ENCODE measurements at regions not wholly inside any gene's neighbourhood (a gene's known extent, or its start where the extent isn't known, plus 50 kb on each side); places are given as distances from the start of the nearest gene placed in this dataset.

- Histone ChIP-seq H3K36me3 (ENCODE audit: insufficient read depth, low read length) (no peaks in the 10 kb centered on the region), H3K4me1 (ENCODE audit: insufficient read depth, low read length) (0 out of 2 replicates have a peak, but pooled peaks cover 3% of the 10 kb centered on the region), H3K9me3 (ENCODE audit: control insufficient read depth, insufficient read depth, low read length) (no peaks in the 10 kb centered on the region), H3K9ac (ENCODE audit: low read depth, low read length) (no peak overlapping the region)
Measured at GRCh38 chr17:34527908-34528470, 51.4 kb upstream of the TMEM132E start.

- 0 out of 2 replicates have a peak, but pooled peaks cover 3% of the 10 kb centered on the region for H3K4me1 ChIP-seq (ENCODE audit: insufficient read depth, low read length)
- no peaks in the 10 kb centered on the region for H3K36me3 ChIP-seq (ENCODE audit: insufficient read depth, low read length)
- no peak overlapping the region for H3K9ac ChIP-seq (ENCODE audit: low read depth, low read length)
- H3K9me3 ChIP-seq (ENCODE audit: control insufficient read depth, insufficient read depth, low read length), result no peaks in the 10 kb centered on the region
Measured at GRCh38 chr17:34527136-34527907, 52.1 kb upstream of the TMEM132E start.

- Histone ChIP-seq H3K9ac (ENCODE audit: low read depth, low read length) (no peak overlapping the region), H3K4me1 (ENCODE audit: insufficient read depth, low read length) (0 out of 2 replicates have a peak, but pooled peaks cover 3% of the 10 kb centered on the region), H3K36me3 (ENCODE audit: insufficient read depth, low read length) (no peaks in the 10 kb centered on the region), H3K9me3 (ENCODE audit: control insufficient read depth, insufficient read depth, low read length) (no peaks in the 10 kb centered on the region)
Measured at GRCh38 chr17:34525651-34526050, 53.7 kb upstream of the TMEM132E start.

GRCh38 chr17:34521955-34522354 lies 57.4 kb upstream of the TMEM132E start:
- 0 out of 2 replicates have a peak, but pooled peaks cover 3% of the 10 kb centered on the region for H3K4me1 ChIP-seq (ENCODE audit: insufficient read depth, low read length)

GRCh38 chr17:34519282-34519681 lies 60.1 kb upstream of the TMEM132E start:
- no peaks in the 10 kb centered on the region for H3K4me1 ChIP-seq (ENCODE audit: insufficient read depth, low read length)
- H3K36me3 ChIP-seq (ENCODE audit: insufficient read depth, low read length), result no peaks in the 10 kb centered on the region

More at GRCh38 chr17:34521955-34522354, 57.4 kb upstream of the TMEM132E start:
- Histone ChIP-seq H3K9me3 (ENCODE audit: control insufficient read depth, insufficient read depth, low read length) (no peaks in the 10 kb centered on the region), H3K36me3 (ENCODE audit: insufficient read depth, low read length) (no peaks in the 10 kb centered on the region), H3K9ac (ENCODE audit: low read depth, low read length) (no peak overlapping the region)

GRCh38 chr17:34517406-34517805 lies 62.0 kb upstream of the TMEM132E start:
- no peaks in the 10 kb centered on the region for H3K4me1 ChIP-seq (ENCODE audit: insufficient read depth, low read length)
- no peaks in the 10 kb centered on the region for H3K9me3 ChIP-seq (ENCODE audit: control insufficient read depth, insufficient read depth, low read length)
- H3K36me3 ChIP-seq (ENCODE audit: insufficient read depth, low read length), result no peaks in the 10 kb centered on the region
- no peak overlapping the region for H3K9ac ChIP-seq (ENCODE audit: low read depth, low read length)

More at GRCh38 chr17:34519282-34519681, 60.1 kb upstream of the TMEM132E start:
- Histone ChIP-seq H3K9ac (ENCODE audit: low read depth, low read length) (no peak overlapping the region), H3K9me3 (ENCODE audit: control insufficient read depth, insufficient read depth, low read length) (no peaks in the 10 kb centered on the region)

- no peaks in the 10 kb centered on the region for H3K9me3 ChIP-seq (ENCODE audit: control insufficient read depth, insufficient read depth, low read length)
- no peaks in the 10 kb centered on the region for H3K4me1 ChIP-seq (ENCODE audit: insufficient read depth, low read length)
- H3K36me3 ChIP-seq (ENCODE audit: insufficient read depth, low read length), result no peaks in the 10 kb centered on the region
- H3K9ac ChIP-seq (ENCODE audit: low read depth, low read length), result no peak overlapping the region
Measured at GRCh38 chr17:34511931-34512330, 67.5 kb upstream of the TMEM132E start.

- H3K9ac ChIP-seq (ENCODE audit: low read depth, low read length), result no peak overlapping the region
- H3K36me3 ChIP-seq (ENCODE audit: insufficient read depth, low read length), result no peaks in the 10 kb centered on the region
- no peaks in the 10 kb centered on the region for H3K9me3 ChIP-seq (ENCODE audit: control insufficient read depth, insufficient read depth, low read length)
- H3K4me1 ChIP-seq (ENCODE audit: insufficient read depth, low read length), result no peaks in the 10 kb centered on the region
Measured at GRCh38 chr17:34511265-34511664, 68.1 kb upstream of the TMEM132E start.

GRCh38 chr17:34504814-34505484 lies 74.4 kb upstream of the TMEM132E start:
- Histone ChIP-seq H3K9me3 (ENCODE audit: control insufficient read depth, insufficient read depth, low read length) (no peaks in the 10 kb centered on the region), H3K9ac (ENCODE audit: low read depth, low read length) (no peak overlapping the region), H3K36me3 (ENCODE audit: insufficient read depth, low read length) (no peaks in the 10 kb centered on the region), H3K4me1 (ENCODE audit: insufficient read depth, low read length) (no peaks in the 10 kb centered on the region)

- Histone ChIP-seq H3K9ac (ENCODE audit: low read depth, low read length) (no peak overlapping the region), H3K4me1 (ENCODE audit: insufficient read depth, low read length) (no peaks in the 10 kb centered on the region), H3K36me3 (ENCODE audit: insufficient read depth, low read length) (no peaks in the 10 kb centered on the region), H3K9me3 (ENCODE audit: control insufficient read depth, insufficient read depth, low read length) (no peaks in the 10 kb centered on the region)
Measured at GRCh38 chr17:34503528-34504195, 75.7 kb upstream of the TMEM132E start.

- Histone ChIP-seq H3K4me1 (ENCODE audit: insufficient read depth, low read length) (no peaks in the 10 kb centered on the region), H3K36me3 (ENCODE audit: insufficient read depth, low read length) (no peaks in the 10 kb centered on the region), H3K9ac (ENCODE audit: low read depth, low read length) (no peak overlapping the region), H3K9me3 (ENCODE audit: control insufficient read depth, insufficient read depth, low read length) (no peaks in the 10 kb centered on the region)
Measured at GRCh38 chr17:34502426-34502825, 77.0 kb upstream of the TMEM132E start.

GRCh38 chr17:34499576-34499975 lies 79.8 kb upstream of the TMEM132E start:
- H3K9me3 ChIP-seq (ENCODE audit: control insufficient read depth, insufficient read depth, low read length), result no peaks in the 10 kb centered on the region
- no peaks in the 10 kb centered on the region for H3K4me1 ChIP-seq (ENCODE audit: insufficient read depth, low read length)
- H3K9ac ChIP-seq (ENCODE audit: low read depth, low read length), result no peak overlapping the region
- no peaks in the 10 kb centered on the region for H3K36me3 ChIP-seq (ENCODE audit: insufficient read depth, low read length)

- Histone ChIP-seq H3K36me3 (ENCODE audit: insufficient read depth, low read length) (no peaks in the 10 kb centered on the region), H3K9me3 (ENCODE audit: control insufficient read depth, insufficient read depth, low read length) (no peaks in the 10 kb centered on the region), H3K4me1 (ENCODE audit: insufficient read depth, low read length) (no peaks in the 10 kb centered on the region), H3K9ac (ENCODE audit: low read depth, low read length) (no peak overlapping the region)
Measured at GRCh38 chr17:34493917-34494316, 85.5 kb upstream of the TMEM132E start.

- Histone ChIP-seq H3K9me3 (ENCODE audit: control insufficient read depth, insufficient read depth, low read length) (no peaks in the 10 kb centered on the region), H3K36me3 (ENCODE audit: insufficient read depth, low read length) (no peaks in the 10 kb centered on the region), H3K9ac (ENCODE audit: low read depth, low read length) (no peak overlapping the region), H3K4me1 (ENCODE audit: insufficient read depth, low read length) (no peaks in the 10 kb centered on the region)
Measured at GRCh38 chr17:34487626-34488025, 91.8 kb upstream of the TMEM132E start.

Data from ES-I3 (cell line).